ENCODE measurements at regions not wholly inside any gene's neighbourhood (a gene's known extent, or its start where the extent isn't known, plus 50 kb on each side); places are given as distances from the start of the nearest gene placed in this dataset.
"Not testable (repeated sequence)": the region's sequence is repeated elsewhere in the genome, so short reads cannot be mapped to it uniquely, and the experiment has no call there.

DNA sequence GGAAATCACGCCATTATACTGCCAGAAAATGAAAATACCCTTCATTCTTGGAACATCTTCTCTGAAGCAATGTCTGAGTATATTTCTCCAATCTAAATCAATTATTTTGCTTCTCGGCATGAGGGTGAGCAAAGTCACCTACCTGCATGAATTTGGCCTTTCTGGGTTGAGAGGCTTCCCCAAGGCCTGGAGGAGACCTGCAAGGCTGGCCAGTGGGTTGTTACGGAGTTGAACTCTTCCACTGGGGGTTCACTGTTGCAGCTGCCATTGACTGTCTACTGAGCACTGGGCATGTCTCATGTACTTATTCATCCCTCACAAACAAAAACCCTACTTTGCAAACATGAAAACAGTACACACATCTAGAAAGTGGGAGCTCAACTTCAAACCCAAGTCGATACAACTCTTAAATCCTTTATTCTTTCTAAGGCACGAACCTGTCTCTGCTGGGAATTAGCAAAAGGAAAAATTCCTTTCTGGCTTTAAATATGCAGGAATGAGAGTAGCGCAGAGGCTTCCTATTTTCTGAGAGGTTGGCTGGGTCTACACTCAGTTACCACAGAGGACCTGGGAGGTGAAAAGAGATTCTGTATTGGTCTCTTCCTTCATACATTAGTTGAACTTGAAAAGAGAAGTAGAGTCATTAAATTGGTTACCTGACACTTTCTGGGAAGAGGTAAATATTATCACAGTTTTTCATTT is 87.6 kb upstream of the SGK1 start:
- TF ChIP-seq, protein P1, sequence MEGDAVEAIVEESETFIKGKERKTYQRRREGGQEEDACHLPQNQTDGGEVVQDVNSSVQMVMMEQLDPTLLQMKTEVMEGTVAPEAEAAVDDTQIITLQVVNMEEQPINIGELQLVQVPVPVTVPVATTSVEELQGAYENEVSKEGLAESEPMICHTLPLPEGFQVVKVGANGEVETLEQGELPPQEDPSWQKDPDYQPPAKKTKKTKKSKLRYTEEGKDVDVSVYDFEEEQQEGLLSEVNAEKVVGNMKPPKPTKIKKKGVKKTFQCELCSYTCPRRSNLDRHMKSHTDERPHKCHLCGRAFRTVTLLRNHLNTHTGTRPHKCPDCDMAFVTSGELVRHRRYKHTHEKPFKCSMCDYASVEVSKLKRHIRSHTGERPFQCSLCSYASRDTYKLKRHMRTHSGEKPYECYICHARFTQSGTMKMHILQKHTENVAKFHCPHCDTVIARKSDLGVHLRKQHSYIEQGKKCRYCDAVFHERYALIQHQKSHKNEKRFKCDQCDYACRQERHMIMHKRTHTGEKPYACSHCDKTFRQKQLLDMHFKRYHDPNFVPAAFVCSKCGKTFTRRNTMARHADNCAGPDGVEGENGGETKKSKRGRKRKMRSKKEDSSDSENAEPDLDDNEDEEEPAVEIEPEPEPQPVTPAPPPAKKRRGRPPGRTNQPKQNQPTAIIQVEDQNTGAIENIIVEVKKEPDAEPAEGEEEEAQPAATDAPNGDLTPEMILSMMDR (IDR thresholded peaks at IDR 0.05): no peak
- H3K27ac ChIP-seq: no peak overlapping the region
- no peaks in the 10 kb centered on the region for H3K36me3 ChIP-seq
- H3K4me3 ChIP-seq (ENCODE audit: low read depth in 1 of 2, low read length in 1 of 2): no peak overlapping the region
- peaks cover 8 to 11% of the 10 kb centered on the region in 2 experiments for H3K4me1 ChIP-seq (ENCODE audit: control insufficient read depth in 1 of 2, insufficient read depth in 1 of 2, low read depth in 1 of 2, low read length in 1 of 2)
- H3K9me3 ChIP-seq: no peaks in the 10 kb centered on the region
- no peaks in the 10 kb centered on the region for H3K27me3 ChIP-seq

- not testable (repeated sequence) for H3K27me3 ChIP-seq; H3K4me3 ChIP-seq (ENCODE audit: low read depth in 1 of 2, low read length in 1 of 2); H3K9me3 ChIP-seq; H3K36me3 ChIP-seq
- H3K27ac ChIP-seq: peak overlapping the region; percentile 84
- H3K4me1 ChIP-seq (ENCODE audit: control insufficient read depth in 1 of 2, insufficient read depth in 1 of 2, low read depth in 1 of 2, low read length in 1 of 2): peaks cover 8 to 17% of the 10 kb centered on the region in 2 experiments
These were observed 85.4 kb upstream of the SGK1 start for GRCh38 chr6:134403312-134403711.

DNA sequence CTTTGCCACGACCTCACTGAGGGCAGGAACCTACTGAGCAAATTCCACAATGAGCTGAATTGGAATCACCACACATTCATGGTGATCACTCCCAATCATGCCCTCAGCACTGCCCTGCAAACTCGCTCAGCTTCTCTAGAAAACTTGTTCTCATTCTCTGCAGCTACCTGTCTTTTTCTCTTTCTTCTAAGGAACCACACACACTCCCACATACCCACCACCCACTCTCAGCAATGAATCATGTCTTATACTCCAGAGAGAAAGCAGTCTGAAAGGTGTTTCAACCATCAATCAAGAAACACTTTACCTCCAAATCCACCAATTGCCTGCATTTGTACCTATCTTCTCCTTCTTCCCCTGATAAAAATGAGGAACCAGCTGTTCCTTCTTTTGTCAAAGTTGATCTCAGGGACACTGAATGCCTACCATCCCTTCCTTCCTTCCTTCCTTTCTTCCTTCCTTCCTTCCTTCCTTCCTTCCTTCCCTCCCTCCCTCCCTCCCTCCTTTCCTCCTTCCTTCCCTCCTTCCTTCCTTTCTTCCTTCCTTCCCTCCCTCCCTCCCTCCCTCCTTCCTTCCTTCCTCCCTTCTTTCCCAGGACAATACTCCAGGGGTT is 84.6 kb upstream of the SGK1 start:
- no peaks in the 10 kb centered on the region for H3K27me3 ChIP-seq
- H3K9me3 ChIP-seq: no peaks in the 10 kb centered on the region
- TF ChIP-seq, protein P1 (IDR thresholded peaks at IDR 0.05): no peak
- no peak overlapping the region for H3K4me3 ChIP-seq (ENCODE audit: low read depth in 1 of 2, low read length in 1 of 2)
- H3K36me3 ChIP-seq: no peaks in the 10 kb centered on the region
- H3K4me1 ChIP-seq (ENCODE audit: control insufficient read depth in 1 of 2, insufficient read depth in 1 of 2, low read depth in 1 of 2, low read length in 1 of 2): peaks cover 8 to 18% of the 10 kb centered on the region in 2 experiments
- peak overlapping the region; percentile 84 for H3K27ac ChIP-seq

DNA sequence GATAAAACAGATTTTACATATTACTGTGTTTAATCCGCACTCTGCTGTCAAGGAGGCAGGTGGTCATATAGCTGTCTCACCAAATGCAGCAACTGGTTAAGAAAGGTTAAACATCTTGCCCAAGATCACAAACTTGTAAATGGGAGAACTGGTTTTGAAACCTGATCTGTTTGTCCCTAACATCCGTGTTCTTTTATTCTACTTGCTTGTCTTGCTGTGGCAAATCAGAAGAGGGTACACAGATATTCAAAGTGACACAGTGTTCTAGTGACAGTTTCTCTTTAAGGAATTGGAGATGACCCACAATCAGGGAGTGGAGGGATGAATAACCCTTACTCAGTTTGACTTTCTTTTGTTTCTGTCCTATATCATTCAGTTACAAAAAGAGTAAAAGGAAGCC is 83.0 kb upstream of the SGK1 start:
- no peaks in the 10 kb centered on the region for H3K27me3 ChIP-seq
- H3K27ac ChIP-seq: no peak overlapping the region
- TF ChIP-seq, protein P1 (IDR thresholded peaks at IDR 0.05): no peak
- H3K4me3 ChIP-seq (ENCODE audit: low read depth in 1 of 2, low read length in 1 of 2): no peak overlapping the region
- H3K36me3 ChIP-seq: no peaks in the 10 kb centered on the region
- peaks cover 8 to 18% of the 10 kb centered on the region in 2 experiments for H3K4me1 ChIP-seq (ENCODE audit: control insufficient read depth in 1 of 2, insufficient read depth in 1 of 2, low read depth in 1 of 2, low read length in 1 of 2)
- H3K9me3 ChIP-seq: no peaks in the 10 kb centered on the region

DNA sequence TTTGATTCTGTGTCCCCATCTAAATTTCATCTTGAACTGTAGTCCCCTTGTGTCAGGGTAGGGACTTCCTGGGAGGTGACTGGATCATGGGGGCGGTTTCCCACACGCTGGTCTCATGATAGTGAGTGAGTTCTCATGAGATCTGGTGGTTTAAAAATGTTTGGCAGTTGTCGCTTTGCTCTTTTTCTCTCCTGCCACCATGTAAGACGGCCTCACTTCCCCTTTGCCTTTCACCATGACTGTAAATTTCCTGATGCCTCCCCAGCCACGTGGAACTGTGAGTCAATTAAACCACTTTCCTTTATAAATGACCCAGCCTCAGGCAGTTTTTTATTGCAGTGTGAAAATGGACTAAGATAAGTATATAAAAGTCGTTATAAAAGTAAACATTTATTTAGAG is 80.5 kb upstream of the SGK1 start:
- H3K4me3 ChIP-seq (ENCODE audit: low read depth in 1 of 2, low read length in 1 of 2): no peak overlapping the region

GRCh38 chr6:134397676-134398075 is 79.8 kb upstream of the SGK1 start:
- TF ChIP-seq, protein P1 (IDR thresholded peaks at IDR 0.05): no peak
- H3K4me1 ChIP-seq (ENCODE audit: control insufficient read depth in 1 of 2, insufficient read depth in 1 of 2, low read depth in 1 of 2, low read length in 1 of 2): peaks cover 8 to 18% of the 10 kb centered on the region in 2 experiments
- H3K27ac ChIP-seq: no peak overlapping the region

More for the DNA sequence above, 80.5 kb upstream of the SGK1 start:
- peaks cover 8 to 18% of the 10 kb centered on the region in 2 experiments for H3K4me1 ChIP-seq (ENCODE audit: control insufficient read depth in 1 of 2, insufficient read depth in 1 of 2, low read depth in 1 of 2, low read length in 1 of 2)
- no peaks in the 10 kb centered on the region for H3K9me3 ChIP-seq
- TF ChIP-seq, protein P1 (IDR thresholded peaks at IDR 0.05): no peak
- peak overlapping the region; percentile 48 for H3K27ac ChIP-seq
- H3K27me3 ChIP-seq: no peaks in the 10 kb centered on the region
- no peaks in the 10 kb centered on the region for H3K36me3 ChIP-seq

More at GRCh38 chr6:134397676-134398075, 79.8 kb upstream of the SGK1 start:
- Histone ChIP-seq H3K27me3 (no peaks in the 10 kb centered on the region), H3K36me3 (no peaks in the 10 kb centered on the region), H3K4me3 (ENCODE audit: low read depth in 1 of 2, low read length in 1 of 2) (no peak overlapping the region), H3K9me3 (no peaks in the 10 kb centered on the region)
